Esophagus muscularis mucosa (tissue), 4 donors: ENCODE measurements at regions not wholly inside any gene's neighbourhood (a gene's known extent, or its start where the extent isn't known, plus 50 kb on each side); places are given as distances from the start of the nearest gene placed in this dataset.

Experiments used
- CTCF ChIP-seq, 3 experiments: fragments of 200-600 bp in 2 of 3; fragments of 450-650 bp in 1 of 3; sonication (generic) in 2 of 3; IDR thresholded peaks; one replicate each; pipeline ENCODE4 v1.5.1; 2017 to 2019; ENCODE audit warnings: antibody characterized with exemption in 3 of 3, mild to moderate bottlenecking in 2 of 3, moderate library complexity in 1 of 3
- EP300 ChIP-seq: sonication (generic); formaldehyde crosslinking; IDR thresholded peaks from one replicate; pipeline ENCODE4 v1.6.1; 2017; ENCODE audit warnings: antibody characterized with exemption
- POLR2A ChIP-seq: fragments of 450-650 bp; IDR thresholded peaks from one replicate; pipeline ENCODE4 v1.6.1; 2017; ENCODE audit warnings: antibody characterized with exemption, moderate library complexity, mild to moderate bottlenecking, low read depth
- POLR2AphosphoS5 ChIP-seq, 2 donors: sonication (generic); formaldehyde crosslinking; IDR thresholded peaks; one replicate each; pipeline ENCODE4 v1.6.1; 2017; ENCODE audit warnings: antibody characterized with exemption in 2 of 2

GRCh38 chr16:88282564-88283395, 100.0 kb upstream of the ZNF469 start:
- TF ChIP-seq CTCF (IDR thresholded peaks at IDR 0.05): no peak
- peak in 1 of 2 donors; percentile 6 for TF ChIP-seq POLR2AphosphoS5 (IDR thresholded peaks at IDR 0.05)
- TF ChIP-seq EP300: no peak
- TF ChIP-seq POLR2A: no peak
